ENCODE measurements at regions not wholly inside any gene's neighbourhood (a gene's known extent, or its start where the extent isn't known, plus 50 kb on each side); places are given as distances from the start of the nearest gene placed in this dataset.

DNA sequence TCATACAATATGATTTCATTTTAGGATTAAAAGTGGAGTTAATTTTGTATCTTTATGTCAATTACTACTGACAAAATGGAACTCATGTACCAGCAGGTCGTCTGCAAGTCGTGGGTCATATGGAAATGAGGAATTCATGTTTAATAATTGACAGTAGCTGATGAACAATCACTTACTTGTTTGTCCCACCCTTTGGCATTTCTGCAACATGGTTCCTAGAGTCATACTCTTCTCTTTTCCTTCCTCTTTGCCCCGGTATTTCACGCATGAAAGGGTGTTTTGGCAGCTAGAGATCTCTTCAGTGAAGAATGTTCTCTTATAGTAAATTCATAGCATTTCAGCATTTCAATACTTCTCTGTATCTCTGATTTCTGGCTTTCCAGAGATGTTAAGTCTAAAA lies 133.3 kb upstream of the SLC24A5 start:
- TF ChIP-seq SUZ12 (IDR thresholded peaks at IDR 0.05; ENCODE audit: low read length) (no peak), POLR2A (IDR thresholded peaks at IDR 0.05; ENCODE audit: control extremely low read depth in 1 of 2, low read depth in 2 of 2, low read length in 2 of 2) (no peak), CTCF (IDR thresholded peaks at IDR 0.05; ENCODE audit: control extremely low read depth in 1 of 3, insufficient read depth in 1 of 3, low read depth in 1 of 3, low read length in 3 of 3) (no peak), HDAC2 (IDR thresholded peaks at IDR 0.05; ENCODE audit: borderline replicate concordance in 1 of 2, low read depth in 2 of 2, low read length in 2 of 2) (no peak), EGR1 (IDR thresholded peaks at IDR 0.05; ENCODE audit: borderline replicate concordance, low read depth, low read length) (no peak), PHF8 (conservative IDR thresholded peaks at IDR 0.05; ENCODE audit: low read depth, low read length) (no peak)
